K562 (cell line): ENCODE measurements at regions not wholly inside any gene's neighbourhood (a gene's known extent, or its start where the extent isn't known, plus 50 kb on each side); places are given as distances from the start of the nearest gene placed in this dataset.

Experiments
- ATAC-seq: fragments of 200-7000 bp; cut with Tn5 transposase; 3 replicates; pipeline ENCODE4 v1.9.1; 2020; ENCODE audit warnings: moderate library complexity
- BruUV-seq: library from RNA; stranded (reverse); fragments of 400-500 nt; replicated peaks from 2 replicates; lab custom pipeline; 2021; lab: Mats Ljungman, UMichigan
- CTCF ChIA-PET: fragments of 300-600 bp; formaldehyde crosslinking; extraction: SDS; loops from one replicate; lab custom pipeline; 2021; ENCODE audit warnings: low intra/inter-chr PET ratio; lab: Yijun Ruan, JAX
- POLR2A ChIA-PET: fragments of 300-600, 350-650 bp; sonication (Branson Sonifier 250); formaldehyde crosslinking; extraction: SDS; loops from one replicate; lab custom pipeline; 2021; ENCODE audit warnings: antibody characterized with exemption, inconsistent platforms; lab: Yijun Ruan, JAX
- DNase-seq, 4 experiments: peaks; one replicate each; pipeline versions ENCODE4 v3.0.0 to v3.0.0-alpha.2; 2011 to 2018; ENCODE audit warnings: low spot score in 3 of 4, mixed read lengths in 3 of 4; ENCODE audit errors: extremely low read depth in 1 of 4
- FAIRE-seq: peaks from 2 replicates; lab custom pipeline; 2011; peaks lifted over from hg19 to GRCh38; lab: Jason Lieb, UNC
- H2AFZ ChIP-seq: 2 replicates; pipeline ENCODE4 v1.6.0; 2011; ENCODE audit warnings: low read depth, low read length, control low read depth, inconsistent platforms
- H3K27ac ChIP-seq: fragments of 200-600 bp; 3 replicates; pipeline ENCODE4 v1.8.0; 2011; ENCODE audit warnings: low read depth, mild to moderate bottlenecking, control low read depth, inconsistent platforms, low read length, moderate library complexity, mixed read lengths; ENCODE audit errors: extremely low read depth
- H3K27me3 ChIP-seq, 2 experiments: fragments of 300-600 bp in 1 of 2; 2 replicates in 1 of 2; 3 replicates in 1 of 2; pipeline versions ENCODE4 v1.6.0 to v1.8.0; 2011; ENCODE audit warnings: inconsistent platforms in 2 of 2, low read length in 2 of 2, mild to moderate bottlenecking in 1 of 2, mixed read lengths in 1 of 2, moderate library complexity in 1 of 2; ENCODE audit not compliant: control insufficient read depth in 2 of 2, insufficient read depth in 2 of 2
- H3K36me3 ChIP-seq: fragments of 300-600 bp; 3 replicates; pipeline ENCODE4 v1.8.0; 2011; ENCODE audit warnings: mild to moderate bottlenecking, low read length, inconsistent platforms; ENCODE audit not compliant: control insufficient read depth, insufficient read depth
- H3K4me1 ChIP-seq, 2 experiments: fragments of 200-600 bp in 1 of 2; replicated peaks in 1 of 2; 2 replicates in 1 of 2; 3 replicates in 1 of 2; pipeline versions ENCODE4 v1.5.1 to v1.8.0; 2011; ENCODE audit warnings: inconsistent platforms in 2 of 2, low read length in 2 of 2, mild to moderate bottlenecking in 1 of 2, mixed read lengths in 1 of 2, moderate library complexity in 1 of 2; ENCODE audit not compliant: control insufficient read depth in 2 of 2, insufficient read depth in 2 of 2
- H3K4me2 ChIP-seq: 2 replicates; pipeline ENCODE4 v1.6.1; 2011; ENCODE audit warnings: low read length, control low read depth, inconsistent platforms, mixed read lengths; ENCODE audit not compliant: insufficient read depth
- H3K4me3 ChIP-seq: fragments of 200-600 bp; sonication (generic), shearing (Covaris generic); 2 replicates; pipeline ENCODE4 v1.5.1; 2016; ENCODE audit warnings: control low read depth, inconsistent platforms
- H3K79me2 ChIP-seq: fragments of 200-600 bp; 3 replicates; pipeline ENCODE4 v1.8.0; 2011; ENCODE audit warnings: low read length, inconsistent platforms; ENCODE audit not compliant: control insufficient read depth, insufficient read depth
- H3K9ac ChIP-seq, 2 experiments: 2 replicates each; pipeline versions ENCODE4 v1.6.0 to v1.6.1; 2011; ENCODE audit warnings: low read depth in 2 of 2, low read length in 2 of 2, control low read depth in 1 of 2, inconsistent platforms in 1 of 2, mild to moderate bottlenecking in 1 of 2, mixed read lengths in 1 of 2; ENCODE audit not compliant: insufficient read depth in 1 of 2
- H3K9me1 ChIP-seq: one replicate; pipeline ENCODE4 v1.6.0; 2011; ENCODE audit warnings: inconsistent platforms, mild to moderate bottlenecking, low read length, moderate library complexity; ENCODE audit not compliant: control insufficient read depth, insufficient read depth
- H3K9me3 ChIP-seq: replicated peaks from 2 replicates; pipeline ENCODE4 v1.5.1; 2011; ENCODE audit warnings: low read depth, low read length, inconsistent platforms; ENCODE audit not compliant: control insufficient read depth, insufficient read depth
- H4K20me1 ChIP-seq: replicated peaks from 2 replicates; pipeline ENCODE4 v1.6.1; 2011; ENCODE audit warnings: low read length, inconsistent platforms, mixed read lengths; ENCODE audit not compliant: control insufficient read depth, insufficient read depth
- CEBPG ChIP-seq, 3 experiments: fragments of 200-800 bp in 1 of 3; sonication (Bioruptor generic) in 1 of 3; sonication (generic) in 1 of 3; formaldehyde crosslinking in 1 of 3; IDR thresholded peaks in 2 of 3; conservative IDR thresholded peaks in 1 of 3; 2 replicates each; pipeline versions ENCODE4 v1.6.1 to v1.8.0; 2016 to 2022; ENCODE audit warnings: missing compliant biosample characterization in 2 of 3, missing genetic modification characterization in 2 of 3, mild to moderate bottlenecking in 1 of 3, missing genetic modification reagents in 1 of 3
- E2F8 ChIP-seq: fragments of 450-650 bp; IDR thresholded peaks from 2 replicates; pipeline ENCODE4 v1.7.1; 2018; ENCODE audit warnings: mild to moderate bottlenecking, low read depth; ENCODE audit not compliant: partially characterized antibody
- HINFP ChIP-seq: fragments of 450-650 bp; conservative IDR thresholded peaks from 2 replicates; pipeline ENCODE4 v1.6.1; 2016; ENCODE audit warnings: missing genetic modification characterization, low read depth, mild to moderate bottlenecking, control low read depth, missing compliant biosample characterization
- MAFG ChIP-seq: fragments of 450-650 bp; conservative IDR thresholded peaks from 2 replicates; pipeline ENCODE4 v1.6.1; 2016; ENCODE audit warnings: missing genetic modification characterization, missing compliant biosample characterization
- MXD1 ChIP-seq: fragments of 250-450 bp; sonication (Bioruptor Pico); IDR thresholded peaks from 2 replicates; pipeline ENCODE4 v1.8.0; 2021; ENCODE audit warnings: borderline replicate concordance, mild to moderate bottlenecking, moderate library complexity; ENCODE audit not compliant: poor library complexity, severe bottlenecking
- RBM22 ChIP-seq: fragments of 200-400 bp; formaldehyde crosslinking; IDR thresholded peaks from 2 replicates; pipeline ENCODE4 v1.6.1; 2018; ENCODE audit warnings: low read length, low read depth; ENCODE audit not compliant: poor library complexity, severe bottlenecking
- TARDBP ChIP-seq: fragments of 450-650 bp; IDR thresholded peaks from 2 replicates; pipeline ENCODE4 v1.6.1; 2016
- ZNF239 ChIP-seq: fragments of 250-450 bp; sonication (Bioruptor Pico); IDR thresholded peaks from 2 replicates; pipeline ENCODE4 v1.4.0; 2020; ENCODE audit warnings: mild to moderate bottlenecking
- ZNF253 ChIP-seq: fragments of 250-450 bp; sonication (Bioruptor Pico); conservative IDR thresholded peaks from 2 replicates; pipeline ENCODE4 v1.6.1; 2021; ENCODE audit warnings: mild to moderate bottlenecking
- ZSCAN29 ChIP-seq: fragments of 450-650 bp; IDR thresholded peaks from 2 replicates; pipeline ENCODE4 v1.6.1; 2017
- WGBS: fragments of 100-300 bp; shearing (Covaris generic); methylation state at CpG from one replicate; pipeline ENCODE4 v1.1.6; 2016; ENCODE audit warnings: low coverage, mixed read lengths; ENCODE audit not compliant: insufficient coverage; ENCODE audit errors: missing lambda C conversion rate; 5-methylcytosine and 5-hydroxymethylcytosine counted together
- in situ Hi-C: fragments of 300-500 bp; cut with MboI; formaldehyde crosslinking; loops from 4 replicates; pipeline ENCODE4 v1.15.0; 2018; ENCODE audit warnings: inconsistent platforms, mixed read lengths
- intact Hi-C: fragments of 100-400 bp; cut with micrococcal nuclease; formaldehyde crosslinking; loops from 2 replicates; pipeline ENCODE4 v1.14.2; 2022
- TF ChIP-seq, protein P1 (sequence below): fragments of 200-400 bp; formaldehyde crosslinking; IDR thresholded peaks from 2 replicates; pipeline ENCODE4 v1.6.1; 2017; ENCODE audit warnings: mild to moderate bottlenecking, low read depth, low read length, moderate library complexity
- TF ChIP-seq, protein P2 (sequence below): IDR thresholded peaks from 2 replicates; pipeline ENCODE4 v1.6.1; 2016; ENCODE audit warnings: missing genetic modification characterization, missing compliant biosample characterization

- Histone ChIP-seq H3K27me3 (peaks cover 0 to 4% of the 10 kb centered on the region in 2 experiments; a peak in 3 of 5 replicates), H3K4me1 (no peaks in the 10 kb centered on the region), H3K9me3 (no peaks in the 10 kb centered on the region), H3K4me2 (no peak overlapping the region), H3K4me3 (no peak overlapping the region), H3K27ac (no peak overlapping the region), H3K9ac (no peak overlapping the region), H4K20me1 (no peaks in the 10 kb centered on the region; the same call in 1 of the 2 replicates), H2AFZ (no peak overlapping the region), H3K79me2 (no peaks in the 10 kb centered on the region), H3K36me3 (no peaks in the 10 kb centered on the region), H3K9me1 (no peaks in the 10 kb centered on the region)
- intact Hi-C loops: no loop called here
- WGBS: 2% methylated on average over 5 of the region's 5 CpGs
- FAIRE-seq: no peak
- DNase-seq: no peak
- BruUV-seq: no TSS peak
- POLR2A ChIA-PET: no interaction called here
- ATAC-seq: no peak
- CTCF ChIA-PET: no interaction called here
- in situ Hi-C loops: no loop called here
- TF ChIP-seq, protein P1, sequence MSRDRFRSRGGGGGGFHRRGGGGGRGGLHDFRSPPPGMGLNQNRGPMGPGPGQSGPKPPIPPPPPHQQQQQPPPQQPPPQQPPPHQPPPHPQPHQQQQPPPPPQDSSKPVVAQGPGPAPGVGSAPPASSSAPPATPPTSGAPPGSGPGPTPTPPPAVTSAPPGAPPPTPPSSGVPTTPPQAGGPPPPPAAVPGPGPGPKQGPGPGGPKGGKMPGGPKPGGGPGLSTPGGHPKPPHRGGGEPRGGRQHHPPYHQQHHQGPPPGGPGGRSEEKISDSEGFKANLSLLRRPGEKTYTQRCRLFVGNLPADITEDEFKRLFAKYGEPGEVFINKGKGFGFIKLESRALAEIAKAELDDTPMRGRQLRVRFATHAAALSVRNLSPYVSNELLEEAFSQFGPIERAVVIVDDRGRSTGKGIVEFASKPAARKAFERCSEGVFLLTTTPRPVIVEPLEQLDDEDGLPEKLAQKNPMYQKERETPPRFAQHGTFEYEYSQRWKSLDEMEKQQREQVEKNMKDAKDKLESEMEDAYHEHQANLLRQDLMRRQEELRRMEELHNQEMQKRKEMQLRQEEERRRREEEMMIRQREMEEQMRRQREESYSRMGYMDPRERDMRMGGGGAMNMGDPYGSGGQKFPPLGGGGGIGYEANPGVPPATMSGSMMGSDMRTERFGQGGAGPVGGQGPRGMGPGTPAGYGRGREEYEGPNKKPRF: no peak
- no peak for TF ChIP-seq MXD1
- TF ChIP-seq CEBPG (CRISPR knock-in tag; IDR thresholded peaks at IDR 0.05): no peak
- no peak for TF ChIP-seq CEBPG (tag; conservative IDR thresholded peaks at IDR 0.05 in 1 of 2, IDR thresholded peaks at IDR 0.05 in 1 of 2)
- TF ChIP-seq, protein P2, sequence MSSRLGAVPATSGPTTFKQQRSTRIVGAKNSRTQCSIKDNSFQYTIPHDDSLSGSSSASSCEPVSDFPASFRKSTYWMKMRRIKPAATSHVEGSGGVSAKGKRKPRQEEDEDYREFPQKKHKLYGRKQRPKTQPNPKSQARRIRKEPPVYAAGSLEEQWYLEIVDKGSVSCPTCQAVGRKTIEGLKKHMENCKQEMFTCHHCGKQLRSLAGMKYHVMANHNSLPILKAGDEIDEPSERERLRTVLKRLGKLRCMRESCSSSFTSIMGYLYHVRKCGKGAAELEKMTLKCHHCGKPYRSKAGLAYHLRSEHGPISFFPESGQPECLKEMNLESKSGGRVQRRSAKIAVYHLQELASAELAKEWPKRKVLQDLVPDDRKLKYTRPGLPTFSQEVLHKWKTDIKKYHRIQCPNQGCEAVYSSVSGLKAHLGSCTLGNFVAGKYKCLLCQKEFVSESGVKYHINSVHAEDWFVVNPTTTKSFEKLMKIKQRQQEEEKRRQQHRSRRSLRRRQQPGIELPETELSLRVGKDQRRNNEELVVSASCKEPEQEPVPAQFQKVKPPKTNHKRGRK (tag): no peak
- TF ChIP-seq MAFG (tag): no peak
- TF ChIP-seq TARDBP: no peak
- no peak for TF ChIP-seq ZNF253
- no peak for TF ChIP-seq ZSCAN29
- TF ChIP-seq E2F8: no peak
- TF ChIP-seq RBM22: no peak
- TF ChIP-seq HINFP (tag): no peak
- no peak for TF ChIP-seq ZNF239 (CRISPR knock-in tag)
Observed at GRCh38 chr16:73414638-73415037, 366.7 kb upstream of the ZFHX3 start.
